ENCODE measurements at regions not wholly inside any gene's neighbourhood (a gene's known extent, or its start where the extent isn't known, plus 50 kb on each side); places are given as distances from the start of the nearest gene placed in this dataset.

GRCh38 chr11:104830508-104830907 lies 67.8 kb downstream of the CASP12 start:
- no peak overlapping the region for H3K4me3 ChIP-seq (ENCODE audit: low read length, poor library complexity, severe bottlenecking)
- H3F3A ChIP-seq (ENCODE audit: low read depth), result no peaks in the 10 kb centered on the region
- H3K27me3 ChIP-seq (ENCODE audit: insufficient read depth, low read length, poor library complexity, severe bottlenecking), result no peaks in the 10 kb centered on the region
- no peaks in the 10 kb centered on the region for H3K79me2 ChIP-seq (ENCODE audit: insufficient read depth, low read length)
- H3K36me3 ChIP-seq (ENCODE audit: insufficient read depth, low read length), result no peaks in the 10 kb centered on the region
- H4K20me1 ChIP-seq (ENCODE audit: insufficient read depth, low read length, poor library complexity, severe bottlenecking), result no peaks in the 10 kb centered on the region
- H3K9me3 ChIP-seq (ENCODE audit: insufficient read depth, low read depth, low read length), result no peaks in the 10 kb centered on the region
- H3K4me2 ChIP-seq (ENCODE audit: low read depth, low read length, poor library complexity, severe bottlenecking), result no peak overlapping the region
- H3K9me2 ChIP-seq (replicated peaks; ENCODE audit: low read depth, low read length), result no peaks in the 10 kb centered on the region
- no peak overlapping the region for H3K9ac ChIP-seq (ENCODE audit: low read depth, low read length, poor library complexity, severe bottlenecking)
- no peak overlapping the region for H2AFZ ChIP-seq (ENCODE audit: low read length)
- H3K4me1 ChIP-seq (ENCODE audit: insufficient read depth, low read length, poor library complexity, severe bottlenecking), result no peaks in the 10 kb centered on the region
- TF ChIP-seq CTCF (conservative IDR thresholded peaks at IDR 0.05; ENCODE audit: low read length), result no peak
- TF ChIP-seq EZH2phosphoT487 (IDR thresholded peaks at IDR 0.05; ENCODE audit: borderline replicate concordance), result no peak

GRCh38 chr11:104830080-104830479 lies 68.2 kb downstream of the CASP12 start:
- no peaks in the 10 kb centered on the region for H4K20me1 ChIP-seq (ENCODE audit: insufficient read depth, low read length, poor library complexity, severe bottlenecking)
- no peaks in the 10 kb centered on the region for H3K79me2 ChIP-seq (ENCODE audit: insufficient read depth, low read length)
- H2AFZ ChIP-seq (ENCODE audit: low read length), result no peak overlapping the region
- no peak overlapping the region for H3K4me3 ChIP-seq (ENCODE audit: low read length, poor library complexity, severe bottlenecking)
- no peaks in the 10 kb centered on the region for H3K4me1 ChIP-seq (ENCODE audit: insufficient read depth, low read length, poor library complexity, severe bottlenecking)
- no peaks in the 10 kb centered on the region for H3F3A ChIP-seq (ENCODE audit: low read depth)
- H3K36me3 ChIP-seq (ENCODE audit: insufficient read depth, low read length), result no peaks in the 10 kb centered on the region
- H3K9me3 ChIP-seq (ENCODE audit: insufficient read depth, low read depth, low read length), result no peaks in the 10 kb centered on the region
- TF ChIP-seq CTCF (conservative IDR thresholded peaks at IDR 0.05; ENCODE audit: low read length), result no peak
- H3K9ac ChIP-seq (ENCODE audit: low read depth, low read length, poor library complexity, severe bottlenecking), result no peak overlapping the region
- no peak overlapping the region for H3K4me2 ChIP-seq (ENCODE audit: low read depth, low read length, poor library complexity, severe bottlenecking)
- no peaks in the 10 kb centered on the region for H3K9me2 ChIP-seq (replicated peaks; ENCODE audit: low read depth, low read length)
- no peaks in the 10 kb centered on the region for H3K27me3 ChIP-seq (ENCODE audit: insufficient read depth, low read length, poor library complexity, severe bottlenecking)

GRCh38 chr11:104826772-104827171 lies 71.5 kb downstream of the CASP12 start:
- Histone ChIP-seq H3K36me3 (ENCODE audit: insufficient read depth, low read length) (no peaks in the 10 kb centered on the region), H4K20me1 (ENCODE audit: insufficient read depth, low read length, poor library complexity, severe bottlenecking) (no peaks in the 10 kb centered on the region), H3K9me2 (replicated peaks; ENCODE audit: low read depth, low read length) (no peaks in the 10 kb centered on the region), H3K79me2 (ENCODE audit: insufficient read depth, low read length) (no peaks in the 10 kb centered on the region), H2AFZ (ENCODE audit: low read length) (no peak overlapping the region), H3K27me3 (ENCODE audit: insufficient read depth, low read length, poor library complexity, severe bottlenecking) (no peaks in the 10 kb centered on the region), H3K9ac (ENCODE audit: low read depth, low read length, poor library complexity, severe bottlenecking) (no peak overlapping the region), H3K4me2 (ENCODE audit: low read depth, low read length, poor library complexity, severe bottlenecking) (no peak overlapping the region), H3F3A (ENCODE audit: low read depth) (no peaks in the 10 kb centered on the region), H3K4me1 (ENCODE audit: insufficient read depth, low read length, poor library complexity, severe bottlenecking) (no peaks in the 10 kb centered on the region), H3K4me3 (ENCODE audit: low read length, poor library complexity, severe bottlenecking) (no peak overlapping the region), H3K9me3 (ENCODE audit: insufficient read depth, low read depth, low read length) (no peaks in the 10 kb centered on the region)
- TF ChIP-seq EZH2phosphoT487 (IDR thresholded peaks at IDR 0.05; ENCODE audit: borderline replicate concordance) (no peak), CTCF (conservative IDR thresholded peaks at IDR 0.05; ENCODE audit: low read length) (no peak)

Measured in Loucy (cell line).